ENCODE measurements at regions not wholly inside any gene's neighbourhood (a gene's known extent, or its start where the extent isn't known, plus 50 kb on each side); places are given as distances from the start of the nearest gene placed in this dataset.

DNA sequence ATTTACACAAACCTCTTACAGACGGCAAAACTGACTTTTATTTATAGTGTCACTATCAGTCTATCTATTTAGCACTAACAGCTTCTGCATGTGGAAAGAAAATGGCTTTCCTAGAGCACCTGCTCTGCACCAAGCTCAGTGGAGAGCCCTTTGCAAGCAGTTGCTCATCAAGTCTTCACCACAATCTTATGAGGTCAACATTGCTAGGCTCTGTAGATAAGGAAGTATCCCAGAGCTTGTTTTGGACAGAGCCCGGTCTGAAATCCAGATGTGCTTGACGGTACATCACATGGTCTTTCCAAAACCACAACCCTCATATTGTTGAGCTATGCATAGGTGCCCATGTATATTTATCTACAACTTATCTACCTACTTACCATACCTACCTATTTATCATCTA, 572.7 kb upstream of the CDH5 start:
- no peak overlapping the region for H3K4me3 ChIP-seq (ENCODE audit: insufficient read depth, low read depth, low read length)
- no peaks in the 10 kb centered on the region for H3K9me3 ChIP-seq (ENCODE audit: control insufficient read depth, low read length)
- H3K27me3 ChIP-seq (ENCODE audit: control insufficient read depth, insufficient read depth, low read length, poor library complexity, severe bottlenecking), result no peaks in the 10 kb centered on the region
- H3K4me1 ChIP-seq (ENCODE audit: control insufficient read depth, insufficient read depth, low read length), result no peaks in the 10 kb centered on the region
- H3K27ac ChIP-seq (ENCODE audit: insufficient read depth, low read depth, low read length, poor library complexity, severe bottlenecking), result no peak overlapping the region
- 89 to 96% methylated on average over 3 of the region's 3 CpGs for WGBS, 2 experiments
- H3K36me3 ChIP-seq (ENCODE audit: control insufficient read depth, insufficient read depth, low read length), result no peaks in the 10 kb centered on the region

DNA sequence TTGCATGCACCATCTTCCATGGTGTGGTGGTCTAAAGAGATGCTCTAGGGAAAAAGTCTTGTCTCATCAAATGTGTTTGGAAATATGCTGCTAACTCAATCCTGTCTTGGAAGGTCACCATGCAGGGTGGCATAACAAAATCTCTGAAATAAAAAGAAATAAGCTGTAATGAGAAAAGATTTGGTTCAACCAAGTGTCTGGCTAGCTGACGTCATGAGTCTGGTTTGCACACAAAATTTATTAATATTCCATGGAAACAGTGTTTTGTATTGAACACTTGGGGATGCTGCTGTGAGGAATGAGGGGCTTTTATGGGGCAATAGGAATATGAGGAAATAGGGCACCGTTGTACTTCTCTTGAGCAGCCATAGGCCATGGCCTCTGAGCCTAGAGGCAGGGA, 575.7 kb upstream of the CDH5 start:
- no peaks in the 10 kb centered on the region for H3K36me3 ChIP-seq (ENCODE audit: control insufficient read depth, insufficient read depth, low read length)
- H3K4me1 ChIP-seq (ENCODE audit: control insufficient read depth, insufficient read depth, low read length), result peaks cover 4% of the 10 kb centered on the region
- H3K27ac ChIP-seq (ENCODE audit: insufficient read depth, low read depth, low read length, poor library complexity, severe bottlenecking), result no peak overlapping the region
- H3K27me3 ChIP-seq (ENCODE audit: control insufficient read depth, insufficient read depth, low read length, poor library complexity, severe bottlenecking), result no peaks in the 10 kb centered on the region
- WGBS, 2 experiments, result 93 to 96% methylated on average over 2 of the region's 2 CpGs
- H3K4me3 ChIP-seq (ENCODE audit: insufficient read depth, low read depth, low read length), result no peak overlapping the region
- no peaks in the 10 kb centered on the region for H3K9me3 ChIP-seq (ENCODE audit: control insufficient read depth, low read length)

DNA sequence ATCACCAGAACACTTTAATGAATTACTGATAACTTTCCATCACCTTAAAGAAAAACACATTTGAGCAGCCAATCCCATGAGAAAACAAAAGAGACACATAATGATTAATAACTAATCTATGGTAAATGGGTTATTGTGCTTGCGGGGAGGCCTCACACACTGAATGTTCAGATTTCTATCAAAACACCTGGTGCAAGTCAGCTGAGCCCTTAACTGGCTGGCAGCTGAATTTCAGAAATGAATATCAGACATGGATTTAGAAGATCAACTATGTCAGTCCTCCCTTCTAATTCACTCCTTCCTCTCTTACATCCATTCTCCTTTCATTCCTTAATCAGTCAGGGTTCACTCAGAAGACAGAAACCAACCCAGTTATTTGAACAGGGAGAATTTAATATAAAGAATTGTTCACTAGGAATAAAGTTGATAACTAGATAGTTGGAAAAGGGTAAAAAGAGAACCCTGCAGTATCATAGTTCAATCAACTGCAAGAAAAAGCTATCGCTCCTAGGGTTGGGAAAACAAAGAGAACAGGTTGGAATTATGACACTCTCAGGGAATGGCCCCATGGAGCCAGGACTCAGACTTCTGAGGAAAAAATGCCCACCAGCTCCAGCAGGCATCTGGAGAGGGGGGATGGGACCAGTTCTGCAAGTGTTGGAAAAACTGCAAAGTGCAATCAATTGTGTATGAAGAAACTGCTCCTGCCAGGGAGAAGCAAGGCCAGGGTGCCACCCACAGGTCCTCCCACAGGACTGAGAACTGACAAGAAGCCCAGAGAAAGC, 577.1 kb upstream of the CDH5 start:
- H3K27me3 ChIP-seq (ENCODE audit: control insufficient read depth, insufficient read depth, low read length, poor library complexity, severe bottlenecking), result no peaks in the 10 kb centered on the region
- no peaks in the 10 kb centered on the region for H3K36me3 ChIP-seq (ENCODE audit: control insufficient read depth, insufficient read depth, low read length)
- 90 to 96% methylated on average over 2 of the region's 2 CpGs for WGBS, 2 experiments
- H3K4me3 ChIP-seq (ENCODE audit: insufficient read depth, low read depth, low read length), result no peak overlapping the region
- no peaks in the 10 kb centered on the region for H3K9me3 ChIP-seq (ENCODE audit: control insufficient read depth, low read length)
- H3K27ac ChIP-seq (ENCODE audit: insufficient read depth, low read depth, low read length, poor library complexity, severe bottlenecking), result no peak overlapping the region
- H3K4me1 ChIP-seq (ENCODE audit: control insufficient read depth, insufficient read depth, low read length), result peaks cover 4% of the 10 kb centered on the region

DNA sequence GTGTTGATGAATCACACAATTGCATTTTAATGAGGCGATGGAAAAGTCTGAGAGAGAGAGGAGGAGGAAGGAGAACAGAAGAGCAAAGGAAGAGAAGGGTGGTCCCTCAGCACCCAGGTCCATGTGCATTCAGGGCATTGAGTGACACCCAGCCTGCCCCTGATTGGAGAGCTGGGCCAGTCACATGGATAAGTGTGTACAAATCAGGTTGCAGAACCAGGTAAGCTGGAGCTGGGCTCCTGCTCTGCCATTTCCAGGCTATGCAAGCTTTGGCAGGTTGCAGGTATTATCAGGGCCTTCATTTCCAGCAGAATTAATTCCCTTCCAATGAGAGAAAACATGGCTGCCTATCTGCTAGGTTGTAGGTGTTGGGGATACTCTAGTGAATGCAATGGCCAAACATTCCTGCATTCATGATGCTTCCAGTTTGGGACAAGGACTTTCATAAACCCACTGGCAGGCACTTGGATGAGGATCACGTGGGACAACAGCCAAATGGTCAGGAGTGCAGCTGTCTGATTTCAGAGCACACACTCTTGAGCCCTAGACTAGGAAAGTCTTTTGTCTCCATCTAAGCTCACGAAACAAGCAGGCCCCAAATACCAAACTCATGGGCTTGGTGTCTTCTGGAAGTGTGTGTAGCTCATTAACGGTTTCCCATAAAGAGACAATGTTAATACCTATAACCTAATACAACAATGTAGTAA, 577.9 kb upstream of the CDH5 start:
- 95 to 99% methylated on average over 4 of the region's 4 CpGs for WGBS, 2 experiments
- H3K4me3 ChIP-seq (ENCODE audit: insufficient read depth, low read depth, low read length), result no peak overlapping the region
- no peaks in the 10 kb centered on the region for H3K27me3 ChIP-seq (ENCODE audit: control insufficient read depth, insufficient read depth, low read length, poor library complexity, severe bottlenecking)
- no peaks in the 10 kb centered on the region for H3K36me3 ChIP-seq (ENCODE audit: control insufficient read depth, insufficient read depth, low read length)
- H3K9me3 ChIP-seq (ENCODE audit: control insufficient read depth, low read length), result no peaks in the 10 kb centered on the region
- peaks cover 4% of the 10 kb centered on the region for H3K4me1 ChIP-seq (ENCODE audit: control insufficient read depth, insufficient read depth, low read length)
- H3K27ac ChIP-seq (ENCODE audit: insufficient read depth, low read depth, low read length, poor library complexity, severe bottlenecking), result no peak overlapping the region

DNA sequence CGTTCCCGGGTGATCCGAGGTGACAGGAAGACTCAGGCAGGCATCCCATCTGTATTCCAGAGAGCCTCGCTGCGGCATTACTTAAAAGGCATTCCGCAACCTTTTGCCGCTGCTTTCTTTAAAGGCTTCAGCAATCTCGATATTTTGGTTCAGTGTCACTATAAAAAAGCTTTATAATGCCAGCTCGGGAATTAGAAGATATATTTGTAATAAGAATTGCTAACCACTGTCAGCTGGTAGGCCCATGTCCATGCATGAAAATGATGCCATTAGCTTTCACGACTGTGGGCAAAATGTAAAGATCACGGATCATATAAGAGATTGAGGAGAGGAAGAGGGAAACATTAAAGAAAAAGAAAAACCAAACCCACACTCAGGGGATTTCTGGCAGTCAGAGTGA, 578.6 kb upstream of the CDH5 start:
- no peaks in the 10 kb centered on the region for H3K27me3 ChIP-seq (ENCODE audit: control insufficient read depth, insufficient read depth, low read length, poor library complexity, severe bottlenecking)
- H3K4me1 ChIP-seq (ENCODE audit: control insufficient read depth, insufficient read depth, low read length), result peaks cover 4% of the 10 kb centered on the region
- H3K9me3 ChIP-seq (ENCODE audit: control insufficient read depth, low read length), result no peaks in the 10 kb centered on the region
- 94 to 95% methylated on average over 11 of the region's 11 CpGs for WGBS, 2 experiments
- H3K36me3 ChIP-seq (ENCODE audit: control insufficient read depth, insufficient read depth, low read length), result no peaks in the 10 kb centered on the region
- no peak overlapping the region for H3K27ac ChIP-seq (ENCODE audit: insufficient read depth, low read depth, low read length, poor library complexity, severe bottlenecking)
- H3K4me3 ChIP-seq (ENCODE audit: insufficient read depth, low read depth, low read length), result no peak overlapping the region

DNA sequence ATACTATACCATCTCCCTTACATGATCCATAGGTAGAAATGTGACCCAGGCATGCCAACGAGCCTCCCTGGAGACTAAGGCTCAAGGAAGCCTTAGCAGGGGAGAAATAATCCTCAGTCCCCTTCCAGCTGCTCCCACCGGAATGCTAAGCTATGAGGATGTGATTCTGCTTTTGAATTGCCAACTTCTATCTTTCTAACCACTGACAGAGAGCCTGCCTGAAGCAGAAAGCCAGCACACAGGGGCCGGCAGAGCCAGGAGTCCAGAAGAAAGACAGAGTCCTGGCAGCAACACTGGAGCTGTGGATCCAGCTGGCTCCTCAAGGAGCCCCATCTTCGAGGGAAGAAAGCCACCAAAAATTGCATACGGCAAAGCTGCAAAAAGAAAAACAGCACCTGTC, 579.6 kb upstream of the CDH5 start:
- H3K27me3 ChIP-seq (ENCODE audit: control insufficient read depth, insufficient read depth, low read length, poor library complexity, severe bottlenecking), result no peaks in the 10 kb centered on the region
- no peaks in the 10 kb centered on the region for H3K9me3 ChIP-seq (ENCODE audit: control insufficient read depth, low read length)
- no peak overlapping the region for H3K4me3 ChIP-seq (ENCODE audit: insufficient read depth, low read depth, low read length)
- WGBS, 2 experiments, result 32 to 34% methylated on average over 5 of the region's 5 CpGs
- H3K4me1 ChIP-seq (ENCODE audit: control insufficient read depth, insufficient read depth, low read length), result peaks cover 4% of the 10 kb centered on the region
- H3K36me3 ChIP-seq (ENCODE audit: control insufficient read depth, insufficient read depth, low read length), result no peaks in the 10 kb centered on the region
- no peak overlapping the region for H3K27ac ChIP-seq (ENCODE audit: insufficient read depth, low read depth, low read length, poor library complexity, severe bottlenecking)

DNA sequence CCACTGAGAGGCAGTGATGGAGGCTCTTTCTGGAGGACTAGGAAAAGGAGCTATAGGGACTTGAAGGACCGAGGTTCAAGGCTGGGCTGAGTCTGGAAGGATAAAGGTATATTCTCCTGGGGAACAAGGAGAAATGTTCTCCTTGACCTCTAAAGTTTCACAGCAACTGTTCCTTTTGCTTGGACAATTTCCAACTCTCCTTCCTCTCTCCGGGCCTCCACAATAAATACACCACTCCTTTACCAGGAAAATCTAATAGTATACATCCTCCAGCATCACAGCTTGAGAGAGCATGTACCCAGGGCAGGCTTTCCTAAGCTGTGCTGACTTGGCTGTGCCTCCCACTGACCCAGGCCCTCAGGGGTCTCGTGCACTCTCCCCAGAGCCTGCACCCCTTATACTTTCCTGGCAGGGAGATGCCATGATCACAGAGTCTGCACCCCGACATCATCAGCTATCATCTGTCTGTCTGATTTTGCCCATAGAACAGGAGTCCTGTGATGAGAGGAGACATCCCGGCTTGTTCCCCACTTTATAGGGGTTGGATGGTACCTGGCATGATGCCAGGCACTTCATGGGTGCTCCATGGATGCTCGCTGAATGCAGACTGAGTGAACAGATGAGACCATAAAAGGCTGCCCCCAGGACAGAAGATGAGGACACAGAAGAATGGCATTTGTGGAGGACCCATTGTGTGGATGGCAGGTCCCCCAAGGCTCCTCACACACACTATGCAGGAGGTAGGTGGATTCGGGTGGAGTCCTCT, 582.6 kb upstream of the CDH5 start:
- 73 to 75% methylated on average over 7 of the region's 7 CpGs for WGBS, 2 experiments
- peaks cover 4% of the 10 kb centered on the region for H3K4me1 ChIP-seq (ENCODE audit: control insufficient read depth, insufficient read depth, low read length)

DNA sequence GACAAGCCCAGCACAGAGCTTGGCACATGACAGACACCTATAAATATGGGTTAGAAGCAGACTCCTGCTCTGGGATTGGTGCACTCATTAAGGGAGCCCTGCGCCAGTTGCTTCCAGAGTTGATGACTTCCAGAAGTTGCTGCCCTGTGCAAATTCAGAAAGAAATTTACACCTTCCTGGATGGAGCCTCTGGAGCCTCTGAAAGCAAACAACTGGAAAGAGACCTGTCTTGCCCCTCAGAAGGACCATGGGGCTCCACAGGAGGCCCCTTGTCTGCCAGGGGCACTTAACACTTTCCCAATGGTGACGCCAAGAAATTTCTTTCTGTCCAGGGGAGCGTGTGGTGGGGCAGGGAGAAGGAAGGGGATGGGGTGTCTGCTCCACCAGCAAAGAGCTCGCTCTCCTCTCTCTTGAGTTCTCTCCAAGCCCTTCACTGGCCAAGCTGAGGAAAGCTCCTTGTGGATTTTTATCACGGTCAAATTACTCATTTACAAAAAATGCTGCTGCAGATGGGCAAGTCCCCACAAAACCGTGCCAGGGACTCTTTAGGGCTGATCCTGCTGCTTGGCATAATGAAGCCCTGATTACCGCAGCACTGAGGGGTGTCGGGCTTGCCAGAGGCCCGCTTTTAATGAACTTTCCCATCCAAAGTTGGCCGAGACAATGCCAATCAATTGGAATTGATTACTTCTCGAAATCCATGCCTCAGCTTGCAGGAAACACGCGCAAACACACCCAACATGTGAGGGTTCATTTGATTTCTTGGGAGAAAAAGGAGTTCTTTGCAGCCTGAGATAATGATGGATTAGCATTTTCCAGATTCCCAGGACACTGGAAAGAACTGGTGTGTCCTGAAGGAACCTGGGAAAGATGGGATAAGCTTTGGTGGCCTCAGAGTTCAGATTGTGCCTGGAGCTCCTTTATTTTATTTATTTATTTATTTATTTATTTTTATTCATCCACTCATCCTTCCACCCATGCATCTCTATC, 583.6 kb upstream of the CDH5 start:
- Histone ChIP-seq H3K4me1 (ENCODE audit: control insufficient read depth, insufficient read depth, low read length) (peaks cover 4% of the 10 kb centered on the region), H3K36me3 (ENCODE audit: control insufficient read depth, insufficient read depth, low read length) (no peaks in the 10 kb centered on the region), H3K27ac (ENCODE audit: insufficient read depth, low read depth, low read length, poor library complexity, severe bottlenecking) (no peak overlapping the region), H3K4me3 (ENCODE audit: insufficient read depth, low read depth, low read length) (no peak overlapping the region), H3K27me3 (ENCODE audit: control insufficient read depth, insufficient read depth, low read length, poor library complexity, severe bottlenecking) (no peaks in the 10 kb centered on the region), H3K9me3 (ENCODE audit: control insufficient read depth, low read length) (no peaks in the 10 kb centered on the region)
- WGBS, 2 experiments, result 93% methylated on average over 13 of the region's 13 CpGs

More for the DNA sequence above, 582.6 kb upstream of the CDH5 start:
- Histone ChIP-seq H3K9me3 (ENCODE audit: control insufficient read depth, low read length) (no peaks in the 10 kb centered on the region), H3K4me3 (ENCODE audit: insufficient read depth, low read depth, low read length) (no peak overlapping the region), H3K27ac (ENCODE audit: insufficient read depth, low read depth, low read length, poor library complexity, severe bottlenecking) (no peak overlapping the region), H3K36me3 (ENCODE audit: control insufficient read depth, insufficient read depth, low read length) (no peaks in the 10 kb centered on the region), H3K27me3 (ENCODE audit: control insufficient read depth, insufficient read depth, low read length, poor library complexity, severe bottlenecking) (no peaks in the 10 kb centered on the region)

DNA sequence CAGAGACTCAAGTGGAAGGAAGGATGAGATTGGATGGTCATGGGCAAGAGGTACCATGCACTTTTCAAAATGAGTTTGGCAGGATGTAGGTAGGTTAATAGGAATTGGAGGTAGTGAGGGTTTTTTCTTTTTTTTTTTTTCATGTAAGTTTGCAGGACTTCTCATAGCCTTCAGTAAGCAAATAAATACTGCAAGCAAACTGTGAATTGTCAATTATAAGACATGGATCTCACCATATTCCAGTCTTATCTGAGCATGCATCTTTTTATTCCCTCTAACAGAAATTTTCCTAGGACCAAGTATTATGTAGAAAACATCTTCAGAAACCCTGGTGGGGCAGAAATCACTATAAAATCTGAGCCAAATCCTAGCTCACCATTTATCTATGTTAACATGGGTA, 584.6 kb upstream of the CDH5 start:
- Histone ChIP-seq H3K4me1 (ENCODE audit: control insufficient read depth, insufficient read depth, low read length) (peaks cover under 1% of the 10 kb centered on the region), H3K27me3 (ENCODE audit: control insufficient read depth, insufficient read depth, low read length, poor library complexity, severe bottlenecking) (no peaks in the 10 kb centered on the region), H3K4me3 (ENCODE audit: insufficient read depth, low read depth, low read length) (no peak overlapping the region), H3K27ac (ENCODE audit: insufficient read depth, low read depth, low read length, poor library complexity, severe bottlenecking) (no peak overlapping the region), H3K9me3 (ENCODE audit: control insufficient read depth, low read length) (no peaks in the 10 kb centered on the region), H3K36me3 (ENCODE audit: control insufficient read depth, insufficient read depth, low read length) (no peaks in the 10 kb centered on the region)

All from ectodermal cell (in vitro differentiated cells).